HG02798 (cell line): ENCODE measurements at regions not wholly inside any gene's neighbourhood (a gene's known extent, or its start where the extent isn't known, plus 50 kb on each side); places are given as distances from the start of the nearest gene placed in this dataset.

Experiments used
- ATAC-seq: cut with Tn5 transposase; IDR thresholded peaks from one replicate; pipeline ENCODE4 v1.9.1; 2021; ENCODE audit warnings: mild to moderate bottlenecking; ENCODE audit not compliant: unreplicated experiment, poor library complexity

- no peak for ATAC-seq
Observed at GRCh38 chr4:177568931-177569330, 126.7 kb upstream of the AGA start.

GRCh38 chr4:177569434-177569833 is 127.2 kb upstream of the AGA start:
- ATAC-seq = no peak

- ATAC-seq = no peak
Observed at GRCh38 chr4:177573507-177573906, 131.3 kb upstream of the AGA start.

- ATAC-seq = no peak
Observed at GRCh38 chr4:177574446-177574845, 132.2 kb upstream of the AGA start.

- ATAC-seq = no peak
Observed at GRCh38 chr4:177579649-177580048, 137.4 kb upstream of the AGA start.

GRCh38 chr4:177582992-177583391 is 140.8 kb upstream of the AGA start:
- no peak for ATAC-seq

- ATAC-seq = no peak
Observed at GRCh38 chr4:177587989-177588388, 145.8 kb upstream of the AGA start.

GRCh38 chr4:177595386-177595785 is 153.1 kb upstream of the AGA start:
- ATAC-seq = no peak

GRCh38 chr4:177596035-177596434 is 153.8 kb upstream of the AGA start:
- peak; percentile 60 for ATAC-seq

GRCh38 chr4:177596991-177597390 is 154.8 kb upstream of the AGA start:
- ATAC-seq = no peak

GRCh38 chr4:177605252-177605651 is 163.0 kb upstream of the AGA start:
- no peak for ATAC-seq

GRCh38 chr4:177607111-177607573 is 164.9 kb upstream of the AGA start:
- ATAC-seq = no peak

GRCh38 chr4:177611974-177612664 is 169.9 kb upstream of the AGA start:
- ATAC-seq = no peak

- no peak for ATAC-seq
Observed at GRCh38 chr4:177612684-177613083, 170.4 kb upstream of the AGA start.

- no peak for ATAC-seq
Observed at GRCh38 chr4:177632481-177632880, 190.2 kb upstream of the AGA start.

GRCh38 chr4:177638871-177639270 is 196.6 kb upstream of the AGA start:
- ATAC-seq = no peak

- ATAC-seq = no peak
Observed at GRCh38 chr4:177640864-177641263, 198.6 kb upstream of the AGA start.

- no peak for ATAC-seq
Observed at GRCh38 chr4:177660223-177660622, 218.0 kb upstream of the AGA start.

GRCh38 chr4:177667687-177668086 is 225.4 kb upstream of the AGA start:
- no peak for ATAC-seq

GRCh38 chr4:177671387-177671786 is 229.2 kb upstream of the AGA start:
- no peak for ATAC-seq

GRCh38 chr4:177671845-177672244 is 229.6 kb upstream of the AGA start:
- no peak for ATAC-seq

- ATAC-seq = no peak
Observed at GRCh38 chr4:177673985-177674489, 231.8 kb upstream of the AGA start.
